ENCODE measurements at regions not wholly inside any gene's neighbourhood (a gene's known extent, or its start where the extent isn't known, plus 50 kb on each side); places are given as distances from the start of the nearest gene placed in this dataset.

DNA sequence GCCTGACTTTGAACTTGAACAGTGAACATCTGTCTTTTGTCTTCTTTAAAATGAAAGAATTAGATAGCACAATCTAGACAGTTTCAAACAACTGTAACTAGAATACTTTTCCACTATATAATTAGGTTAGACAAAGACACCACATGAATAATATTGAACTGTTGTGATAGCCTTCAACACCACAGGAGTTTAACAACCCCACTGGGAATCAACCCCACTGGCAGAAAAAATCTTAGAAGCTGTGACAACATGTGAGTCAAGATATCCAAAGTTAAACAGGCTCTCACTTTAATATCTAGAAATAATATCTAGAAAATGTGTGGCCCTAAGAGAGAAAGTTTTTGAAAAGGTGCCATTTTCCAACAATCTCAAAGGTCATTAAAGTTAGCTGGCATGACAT is 64.4 kb upstream of the PRICKLE2 start:
- intact Hi-C loops (cut with DNase I): no loop called here
- Histone ChIP-seq H3K4me3 (no peak overlapping the region), H3K4me1 (no peaks in the 10 kb centered on the region), H3K9me3 (no peaks in the 10 kb centered on the region), H3K36me3 (no peaks in the 10 kb centered on the region), H3K9ac (ENCODE audit: low read depth in 2 of 2, low read length in 2 of 2) (no peak overlapping the region), H3K27me3 (no peaks in the 10 kb centered on the region), H3K27ac (no peak overlapping the region)
- DNase-seq: no peak
- TF ChIP-seq, protein P1, sequence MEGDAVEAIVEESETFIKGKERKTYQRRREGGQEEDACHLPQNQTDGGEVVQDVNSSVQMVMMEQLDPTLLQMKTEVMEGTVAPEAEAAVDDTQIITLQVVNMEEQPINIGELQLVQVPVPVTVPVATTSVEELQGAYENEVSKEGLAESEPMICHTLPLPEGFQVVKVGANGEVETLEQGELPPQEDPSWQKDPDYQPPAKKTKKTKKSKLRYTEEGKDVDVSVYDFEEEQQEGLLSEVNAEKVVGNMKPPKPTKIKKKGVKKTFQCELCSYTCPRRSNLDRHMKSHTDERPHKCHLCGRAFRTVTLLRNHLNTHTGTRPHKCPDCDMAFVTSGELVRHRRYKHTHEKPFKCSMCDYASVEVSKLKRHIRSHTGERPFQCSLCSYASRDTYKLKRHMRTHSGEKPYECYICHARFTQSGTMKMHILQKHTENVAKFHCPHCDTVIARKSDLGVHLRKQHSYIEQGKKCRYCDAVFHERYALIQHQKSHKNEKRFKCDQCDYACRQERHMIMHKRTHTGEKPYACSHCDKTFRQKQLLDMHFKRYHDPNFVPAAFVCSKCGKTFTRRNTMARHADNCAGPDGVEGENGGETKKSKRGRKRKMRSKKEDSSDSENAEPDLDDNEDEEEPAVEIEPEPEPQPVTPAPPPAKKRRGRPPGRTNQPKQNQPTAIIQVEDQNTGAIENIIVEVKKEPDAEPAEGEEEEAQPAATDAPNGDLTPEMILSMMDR (IDR thresholded peaks at IDR 0.05): no peak

DNA sequence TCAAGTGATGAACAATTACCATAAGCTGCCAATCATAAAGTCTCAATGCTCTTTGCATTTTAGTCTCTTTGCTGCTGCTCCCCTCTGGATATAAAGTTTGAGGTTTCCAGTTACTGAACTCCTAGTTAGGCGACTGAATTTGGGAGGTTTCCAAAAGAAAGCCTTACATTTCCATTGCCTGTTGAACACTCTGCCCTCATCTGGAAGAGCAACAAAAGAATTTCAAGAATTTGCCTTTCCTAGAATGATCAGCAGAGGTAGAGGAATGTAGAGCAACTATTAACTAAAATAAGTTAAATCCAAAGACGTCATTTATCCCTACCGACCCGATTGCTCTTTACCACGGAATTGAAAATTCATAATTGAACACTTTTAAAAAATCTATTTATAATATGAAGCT is 53.4 kb upstream of the PRICKLE2 start:
- intact Hi-C loops (cut with DNase I): no loop called here
- Histone ChIP-seq H3K4me1 (no peaks in the 10 kb centered on the region), H3K27me3 (no peaks in the 10 kb centered on the region), H3K4me3 (no peak overlapping the region), H3K36me3 (no peaks in the 10 kb centered on the region), H3K9ac (ENCODE audit: low read depth in 2 of 2, low read length in 2 of 2) (no peak overlapping the region), H3K9me3 (no peaks in the 10 kb centered on the region), H3K27ac (no peak overlapping the region)
- no peak for DNase-seq
- TF ChIP-seq, protein P1 (IDR thresholded peaks at IDR 0.05): no peak

DNA sequence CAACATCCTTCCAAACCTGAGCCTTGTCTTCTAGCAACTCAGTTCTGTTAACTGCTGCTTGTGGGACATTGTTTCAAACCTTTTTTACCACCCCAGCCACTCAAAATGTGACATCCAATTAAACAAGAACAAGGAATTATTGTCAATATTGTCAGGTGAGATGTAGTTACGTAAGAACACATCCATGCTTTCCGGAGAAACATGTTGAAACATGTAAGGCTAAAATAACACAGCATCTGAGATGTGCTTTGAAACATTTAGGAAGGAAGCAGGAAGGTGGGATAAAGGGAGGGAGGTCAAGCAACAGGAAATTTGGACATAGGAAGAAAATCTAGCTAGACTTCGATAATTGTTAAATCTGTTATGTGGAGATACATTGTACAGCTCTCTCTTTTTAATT is 50.9 kb upstream of the PRICKLE2 start:
- no peaks in the 10 kb centered on the region for H3K27me3 ChIP-seq
- intact Hi-C loops (cut with DNase I): no loop called here
- no peak overlapping the region for H3K4me3 ChIP-seq
- H3K4me1 ChIP-seq: no peaks in the 10 kb centered on the region
- H3K9ac ChIP-seq (ENCODE audit: low read depth in 2 of 2, low read length in 2 of 2): no peak overlapping the region
- H3K9me3 ChIP-seq: no peaks in the 10 kb centered on the region
- TF ChIP-seq, protein P1 (IDR thresholded peaks at IDR 0.05): no peak
- H3K36me3 ChIP-seq: no peaks in the 10 kb centered on the region
- no peak for DNase-seq
- no peak overlapping the region for H3K27ac ChIP-seq

All from colonic mucosa (tissue), 4 donors.